Hepatocyte (in vitro differentiated cells): ENCODE measurements at regions not wholly inside any gene's neighbourhood (a gene's known extent, or its start where the extent isn't known, plus 50 kb on each side); places are given as distances from the start of the nearest gene placed in this dataset.

Source experiments
- DNase-seq: peaks from one replicate; pipeline ENCODE4 v3.0.0-alpha.2; 2016; ENCODE audit warnings: low spot score
- H2AFZ ChIP-seq: fragments of 200-600 bp; sonication (generic); 2 replicates; pipeline ENCODE4 v1.6.0; 2016; ENCODE audit warnings: antibody characterized with exemption, mild to moderate bottlenecking
- H3K27ac ChIP-seq: fragments of 200-600 bp; sonication (generic); 2 replicates; pipeline ENCODE4 v1.5.1; 2016; ENCODE audit warnings: mild to moderate bottlenecking
- H3K27me3 ChIP-seq: fragments of 200-600 bp; sonication (generic); 2 replicates; pipeline ENCODE4 v1.6.1; 2016
- H3K36me3 ChIP-seq: fragments of 200-600 bp; sonication (generic); replicated peaks from 2 replicates; pipeline ENCODE4 v1.5.1; 2016; ENCODE audit warnings: low read depth; ENCODE audit not compliant: insufficient read depth
- H3K4me1 ChIP-seq: fragments of 200-600 bp; sonication (generic); 2 replicates; pipeline ENCODE4 v1.5.1; 2016; ENCODE audit warnings: mild to moderate bottlenecking, moderate library complexity; ENCODE audit not compliant: insufficient read depth
- H3K4me2 ChIP-seq: fragments of 200-600 bp; sonication (generic); 2 replicates; pipeline ENCODE4 v1.6.0; 2016
- H3K4me3 ChIP-seq: fragments of 200-600 bp; sonication (generic); 2 replicates; pipeline ENCODE4 v1.5.1; 2016; ENCODE audit warnings: mild to moderate bottlenecking
- H3K79me2 ChIP-seq: fragments of 200-600 bp; sonication (generic); 2 replicates; pipeline ENCODE4 v1.6.0; 2017; ENCODE audit warnings: mild to moderate bottlenecking
- H3K9me2 ChIP-seq: fragments of 200-600 bp; sonication (generic); replicated peaks from 2 replicates; pipeline ENCODE4 v1.6.0; 2017; ENCODE audit warnings: mild to moderate bottlenecking; ENCODE audit not compliant: insufficient read depth
- H3K9me3 ChIP-seq: fragments of 200-600 bp; sonication (generic); 2 replicates; pipeline ENCODE4 v1.5.1; 2016; ENCODE audit warnings: low read depth, mild to moderate bottlenecking
- H4K20me1 ChIP-seq: fragments of 200-600 bp; sonication (generic); 2 replicates; pipeline ENCODE4 v1.6.0; 2016; ENCODE audit warnings: mild to moderate bottlenecking; ENCODE audit not compliant: insufficient read depth, poor library complexity, severe bottlenecking
- CTCF ChIP-seq: fragments of 200-600 bp; sonication (generic); IDR thresholded peaks from 2 replicates; pipeline ENCODE4 v1.5.1; 2016; ENCODE audit warnings: antibody characterized with exemption, mild to moderate bottlenecking; ENCODE audit not compliant: poor library complexity
- EZH2 ChIP-seq: fragments of 200-600 bp; sonication (generic); IDR thresholded peaks from 2 replicates; pipeline ENCODE4 v1.6.1; 2016; ENCODE audit warnings: antibody characterized with exemption, mild to moderate bottlenecking, borderline replicate concordance
- EZH2phosphoT487 ChIP-seq: fragments of 200-600 bp; sonication (generic); IDR thresholded peaks from one replicate; pipeline ENCODE4 v1.6.1; 2018; ENCODE audit warnings: antibody characterized with exemption, mild to moderate bottlenecking, low read depth, moderate library complexity; ENCODE audit not compliant: unreplicated experiment, severe bottlenecking
- WGBS: methylation state at CpG from one replicate; pipeline ENCODE4 v1.1.6; 2016; ENCODE audit warnings: low lambda C conversion rate; ENCODE audit errors: missing lambda C conversion rate; 5-methylcytosine and 5-hydroxymethylcytosine counted together

GRCh38 chr2:123040506-123040905 is 984.6 kb upstream of the CNTNAP5 start:
- H3K79me2 ChIP-seq, result no peaks in the 10 kb centered on the region
- H3K4me1 ChIP-seq, result no peaks in the 10 kb centered on the region
- H3K36me3 ChIP-seq, result no peaks in the 10 kb centered on the region
- no peak for DNase-seq
- H3K4me3 ChIP-seq, result no peak overlapping the region
- no peaks in the 10 kb centered on the region for H3K9me2 ChIP-seq
- 91% methylated on average over 1 of the region's 1 CpG for WGBS
- H3K27ac ChIP-seq, result no peak overlapping the region
- no peaks in the 10 kb centered on the region for H3K9me3 ChIP-seq
- H4K20me1 ChIP-seq, result no peaks in the 10 kb centered on the region
- TF ChIP-seq CTCF, result no peak
- no peak for TF ChIP-seq EZH2phosphoT487
- no peak for TF ChIP-seq EZH2
- no peak overlapping the region for H2AFZ ChIP-seq
- no peak overlapping the region for H3K4me2 ChIP-seq
- H3K27me3 ChIP-seq, result no peaks in the 10 kb centered on the region

- Histone ChIP-seq H3K4me2 (no peak overlapping the region), H3K9me3 (no peaks in the 10 kb centered on the region), H4K20me1 (no peaks in the 10 kb centered on the region), H3K27me3 (no peaks in the 10 kb centered on the region), H3K27ac (no peak overlapping the region), H2AFZ (no peak overlapping the region), H3K79me2 (no peaks in the 10 kb centered on the region), H3K4me1 (no peaks in the 10 kb centered on the region), H3K36me3 (no peaks in the 10 kb centered on the region), H3K4me3 (no peak overlapping the region), H3K9me2 (no peaks in the 10 kb centered on the region)
- TF ChIP-seq EZH2phosphoT487, result no peak
- no peak for TF ChIP-seq EZH2
- TF ChIP-seq CTCF, result no peak
- WGBS, result 94% methylated on average over 1 of the region's 1 CpG
- DNase-seq, result no peak
Measured at GRCh38 chr2:123043458-123043857, 981.6 kb upstream of the CNTNAP5 start.

- no peak overlapping the region for H2AFZ ChIP-seq
- no peaks in the 10 kb centered on the region for H3K27me3 ChIP-seq
- no peak for DNase-seq
- H3K9me3 ChIP-seq, result no peaks in the 10 kb centered on the region
- WGBS, result 86% methylated on average over 3 of the region's 3 CpGs
- no peaks in the 10 kb centered on the region for H3K9me2 ChIP-seq
- no peak overlapping the region for H3K27ac ChIP-seq
- H4K20me1 ChIP-seq, result no peaks in the 10 kb centered on the region
- no peaks in the 10 kb centered on the region for H3K79me2 ChIP-seq
- TF ChIP-seq CTCF, result no peak
- no peak for TF ChIP-seq EZH2phosphoT487
- no peak for TF ChIP-seq EZH2
- H3K36me3 ChIP-seq, result no peaks in the 10 kb centered on the region
- no peak overlapping the region for H3K4me3 ChIP-seq
- no peak overlapping the region for H3K4me2 ChIP-seq
- H3K4me1 ChIP-seq, result no peaks in the 10 kb centered on the region
Measured at GRCh38 chr2:123045713-123046112, 979.4 kb upstream of the CNTNAP5 start.

GRCh38 chr2:123047186-123047585 is 977.9 kb upstream of the CNTNAP5 start:
- H3K9me2 ChIP-seq, result no peaks in the 10 kb centered on the region
- H3K4me1 ChIP-seq, result no peaks in the 10 kb centered on the region
- no peak overlapping the region for H3K4me3 ChIP-seq
- H4K20me1 ChIP-seq, result no peaks in the 10 kb centered on the region
- no peaks in the 10 kb centered on the region for H3K27me3 ChIP-seq
- no peak overlapping the region for H3K27ac ChIP-seq
- DNase-seq, result peak; percentile 4
- H3K4me2 ChIP-seq, result no peak overlapping the region
- no peaks in the 10 kb centered on the region for H3K36me3 ChIP-seq
- no peaks in the 10 kb centered on the region for H3K79me2 ChIP-seq
- no peaks in the 10 kb centered on the region for H3K9me3 ChIP-seq
- TF ChIP-seq CTCF, result no peak
- no peak overlapping the region for H2AFZ ChIP-seq
